Thyroid gland (tissue), 4 donors: ENCODE measurements at regions not wholly inside any gene's neighbourhood (a gene's known extent, or its start where the extent isn't known, plus 50 kb on each side); places are given as distances from the start of the nearest gene placed in this dataset.

ENCODE experiments used
- DNase-seq, 2 donors: peaks; one replicate each; pipeline ENCODE4 v3.0.0-alpha.2; 2019
- H3K27ac ChIP-seq, 3 donors: fragments of 200-600 bp; sonication (generic); 1 replicate in 2 of 3; 2 replicates in 1 of 3; pipeline ENCODE4 v1.5.1; 2016 to 2019; ENCODE audit warnings: mild to moderate bottlenecking in 1 of 3, moderate library complexity in 1 of 3
- H3K27me3 ChIP-seq: fragments of 200-600 bp; sonication (generic); one replicate; pipeline ENCODE4 v1.5.1; 2019
- H3K36me3 ChIP-seq, 2 donors: fragments of 200-600 bp; sonication (generic); one replicate each; pipeline ENCODE4 v1.5.1; 2016 to 2019
- H3K4me1 ChIP-seq, 2 donors: fragments of 200-600 bp; sonication (generic); one replicate each; pipeline ENCODE4 v1.5.1; 2017 to 2019
- H3K4me3 ChIP-seq, 3 donors: fragments of 200-600 bp; sonication (generic); replicated peaks in 1 of 3; 1 replicate in 2 of 3; 2 replicates in 1 of 3; pipeline ENCODE4 v1.5.1; 2016; ENCODE audit warnings: mild to moderate bottlenecking in 1 of 3
- H3K9me3 ChIP-seq: fragments of 200-600 bp; sonication (generic); one replicate; pipeline ENCODE4 v1.5.1; 2017
- POLR2A ChIP-seq, 2 donors: fragments of 450-650 bp; IDR thresholded peaks; one replicate each; pipeline ENCODE4 v1.6.1; 2017; ENCODE audit warnings: antibody characterized with exemption in 2 of 2, mild to moderate bottlenecking in 2 of 2, moderate library complexity in 1 of 2
- WGBS, 2 donors: methylation state at CpG; one replicate each; pipeline ENCODE4 v1.1.5; 2017; 5-methylcytosine and 5-hydroxymethylcytosine counted together
- intact Hi-C: fragments of 100-400 bp; cut with DNase I; formaldehyde crosslinking; loops from one replicate; pipeline ENCODE4 v1.15.1; 2023
- TF ChIP-seq, protein P1 (sequence below), 6 experiments: fragments of 200-600 bp in 3 of 6; fragments of 450-650 bp in 3 of 6; sonication (generic) in 3 of 6; IDR thresholded peaks; one replicate each; pipeline ENCODE4 v1.5.1; 2016 to 2019; ENCODE audit warnings: antibody characterized with exemption in 6 of 6, mild to moderate bottlenecking in 2 of 6, inconsistent platforms in 1 of 6, moderate library complexity in 1 of 6

DNA sequence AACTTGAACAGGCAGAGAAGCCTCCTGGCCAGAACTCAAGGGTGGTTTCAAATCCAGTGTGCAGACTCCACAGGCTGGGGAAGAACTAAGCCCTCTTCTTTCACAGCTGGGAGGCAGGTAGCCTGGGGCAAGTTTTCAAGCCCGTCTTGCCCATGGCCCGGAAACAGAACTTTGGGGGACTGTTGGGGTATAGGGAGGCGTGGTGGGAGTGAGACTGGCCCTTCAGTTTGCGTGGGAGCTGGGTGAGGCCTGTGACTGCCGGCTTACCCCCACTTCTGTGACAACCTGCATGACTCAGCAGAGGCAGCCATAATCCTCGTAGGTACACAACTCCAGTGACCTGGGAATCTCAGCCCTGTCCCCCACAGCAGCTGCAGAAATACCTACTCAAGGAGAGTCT is 1125.7 kb downstream of the HACE1 start:
- WGBS, 2 donors, result 91 to 93% methylated on average over 6 of the region's 6 CpGs
- Histone ChIP-seq H3K27ac (no peak overlapping the region), H3K4me1 (no peaks in the 10 kb centered on the region), H3K9me3 (no peaks in the 10 kb centered on the region), H3K27me3 (no peaks in the 10 kb centered on the region), H3K4me3 (no peak overlapping the region), H3K36me3 (no peaks in the 10 kb centered on the region)
- intact Hi-C loops, result no loop called here
- DNase-seq, result no peak
- TF ChIP-seq, protein P1, sequence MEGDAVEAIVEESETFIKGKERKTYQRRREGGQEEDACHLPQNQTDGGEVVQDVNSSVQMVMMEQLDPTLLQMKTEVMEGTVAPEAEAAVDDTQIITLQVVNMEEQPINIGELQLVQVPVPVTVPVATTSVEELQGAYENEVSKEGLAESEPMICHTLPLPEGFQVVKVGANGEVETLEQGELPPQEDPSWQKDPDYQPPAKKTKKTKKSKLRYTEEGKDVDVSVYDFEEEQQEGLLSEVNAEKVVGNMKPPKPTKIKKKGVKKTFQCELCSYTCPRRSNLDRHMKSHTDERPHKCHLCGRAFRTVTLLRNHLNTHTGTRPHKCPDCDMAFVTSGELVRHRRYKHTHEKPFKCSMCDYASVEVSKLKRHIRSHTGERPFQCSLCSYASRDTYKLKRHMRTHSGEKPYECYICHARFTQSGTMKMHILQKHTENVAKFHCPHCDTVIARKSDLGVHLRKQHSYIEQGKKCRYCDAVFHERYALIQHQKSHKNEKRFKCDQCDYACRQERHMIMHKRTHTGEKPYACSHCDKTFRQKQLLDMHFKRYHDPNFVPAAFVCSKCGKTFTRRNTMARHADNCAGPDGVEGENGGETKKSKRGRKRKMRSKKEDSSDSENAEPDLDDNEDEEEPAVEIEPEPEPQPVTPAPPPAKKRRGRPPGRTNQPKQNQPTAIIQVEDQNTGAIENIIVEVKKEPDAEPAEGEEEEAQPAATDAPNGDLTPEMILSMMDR (IDR thresholded peaks at IDR 0.05), result no peak
- no peak for TF ChIP-seq POLR2A (IDR thresholded peaks at IDR 0.05)

GRCh38 chr6:103729658-103730057 is 1130.1 kb downstream of the HACE1 start:
- intact Hi-C loops, result no loop called here
- DNase-seq, result no peak
- no peak overlapping the region for H3K27ac ChIP-seq
- no peaks in the 10 kb centered on the region for H3K27me3 ChIP-seq
- no peaks in the 10 kb centered on the region for H3K9me3 ChIP-seq
- TF ChIP-seq POLR2A (IDR thresholded peaks at IDR 0.05), result no peak
- TF ChIP-seq, protein P1 (IDR thresholded peaks at IDR 0.05), result no peak
- no peaks in the 10 kb centered on the region for H3K4me1 ChIP-seq
- no peak overlapping the region for H3K4me3 ChIP-seq
- WGBS, 2 donors, result 62 to 63% methylated on average over 2 of the region's 2 CpGs
- H3K36me3 ChIP-seq, result no peaks in the 10 kb centered on the region

DNA sequence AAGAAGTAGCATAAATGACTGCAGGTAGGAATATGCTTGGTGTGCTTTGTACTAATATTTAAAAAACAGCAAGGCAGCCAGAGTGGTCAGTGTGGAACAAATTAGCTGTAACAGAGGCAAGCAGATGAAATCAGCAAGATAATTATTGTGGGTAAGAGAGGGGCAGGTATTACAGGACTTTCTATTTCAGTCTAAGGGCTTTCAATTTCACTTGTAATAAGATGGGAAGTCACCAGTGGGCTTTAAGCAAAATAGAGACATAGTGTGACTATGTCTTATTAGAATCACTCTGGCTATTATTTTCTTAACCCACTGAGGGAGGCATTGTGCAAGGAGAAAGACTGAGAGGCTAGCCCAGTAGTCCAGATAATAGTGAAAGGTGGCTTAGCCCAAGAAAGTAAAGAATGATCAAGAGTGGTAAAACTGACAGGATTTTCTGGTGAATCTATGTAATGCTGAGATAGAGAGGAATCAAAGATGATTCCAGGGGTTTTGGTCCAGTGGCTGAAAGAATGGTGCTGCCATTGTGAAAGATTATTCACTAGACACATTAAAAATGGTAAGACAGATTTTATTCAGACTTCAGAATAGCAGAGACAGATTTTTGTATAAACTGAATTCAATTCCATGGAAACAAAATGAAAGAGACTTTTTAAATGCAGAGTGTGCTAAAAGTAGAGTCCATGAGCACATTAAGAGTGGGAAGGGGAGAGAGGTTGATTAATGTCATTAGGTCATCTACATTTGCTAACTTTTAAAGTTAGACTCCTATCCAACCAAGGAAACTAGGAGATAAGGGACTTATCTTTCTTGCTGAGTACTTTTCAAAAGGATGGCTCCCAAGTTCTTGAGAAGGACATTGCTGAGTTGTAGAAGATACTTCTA is 1136.0 kb downstream of the HACE1 start:
- Histone ChIP-seq H3K4me3 (no peak overlapping the region), H3K4me1 (no peaks in the 10 kb centered on the region), H3K36me3 (no peaks in the 10 kb centered on the region), H3K27me3 (no peaks in the 10 kb centered on the region), H3K9me3 (no peaks in the 10 kb centered on the region), H3K27ac (no peak overlapping the region)
- DNase-seq, result no peak
- intact Hi-C loops, result no loop called here
- TF ChIP-seq POLR2A (IDR thresholded peaks at IDR 0.05), result no peak
- TF ChIP-seq, protein P1 (IDR thresholded peaks at IDR 0.05), result no peak

GRCh38 chr6:103722683-103723082 is 1137.0 kb downstream of the HACE1 start:
- intact Hi-C loops, result no loop called here
- TF ChIP-seq, protein P1 (IDR thresholded peaks at IDR 0.05), result no peak
- TF ChIP-seq POLR2A (IDR thresholded peaks at IDR 0.05), result no peak
- H3K4me3 ChIP-seq, result no peak overlapping the region
- H3K27me3 ChIP-seq, result no peaks in the 10 kb centered on the region
- WGBS, 2 donors, result 0 to 56% methylated on average over 1 of the region's 1 CpG
- H3K36me3 ChIP-seq, result no peaks in the 10 kb centered on the region
- H3K27ac ChIP-seq, result no peak overlapping the region
- DNase-seq, result no peak
- no peaks in the 10 kb centered on the region for H3K9me3 ChIP-seq
- no peaks in the 10 kb centered on the region for H3K4me1 ChIP-seq

- WGBS, 2 donors, result 90 to 93% methylated on average over 2 of the region's 2 CpGs
Measured at GRCh38 chr6:103721923-103722322, 1137.8 kb downstream of the HACE1 start.

More at GRCh38 chr6:103721923-103722322, 1137.8 kb downstream of the HACE1 start:
- TF ChIP-seq, protein P1 (IDR thresholded peaks at IDR 0.05), result no peak
- no peak for TF ChIP-seq POLR2A (IDR thresholded peaks at IDR 0.05)
- H3K9me3 ChIP-seq, result no peaks in the 10 kb centered on the region
- no peaks in the 10 kb centered on the region for H3K27me3 ChIP-seq
- intact Hi-C loops, result no loop called here
- no peak for DNase-seq
- no peaks in the 10 kb centered on the region for H3K36me3 ChIP-seq
- no peak overlapping the region for H3K4me3 ChIP-seq
- H3K4me1 ChIP-seq, result no peaks in the 10 kb centered on the region
- H3K27ac ChIP-seq, result no peak overlapping the region
